Renal pelvis (tissue), 1 donor: ENCODE measurements at regions not wholly inside any gene's neighbourhood (a gene's known extent, or its start where the extent isn't known, plus 50 kb on each side); places are given as distances from the start of the nearest gene placed in this dataset.
"Not testable (repeated sequence)": the region's sequence is repeated elsewhere in the genome, so short reads cannot be mapped to it uniquely, and the experiment has no call there.

ENCODE experiments used
- DNase-seq: peaks from one replicate; pipeline ENCODE4 v3.0.0-alpha.2; 2013

GRCh38 chr6:94698773-94699172 is 878.6 kb upstream of the MANEA start:
- DNase-seq: no peak

GRCh38 chr6:94687255-94687654 is 890.1 kb upstream of the MANEA start:
- DNase-seq: not testable (repeated sequence)

DNA sequence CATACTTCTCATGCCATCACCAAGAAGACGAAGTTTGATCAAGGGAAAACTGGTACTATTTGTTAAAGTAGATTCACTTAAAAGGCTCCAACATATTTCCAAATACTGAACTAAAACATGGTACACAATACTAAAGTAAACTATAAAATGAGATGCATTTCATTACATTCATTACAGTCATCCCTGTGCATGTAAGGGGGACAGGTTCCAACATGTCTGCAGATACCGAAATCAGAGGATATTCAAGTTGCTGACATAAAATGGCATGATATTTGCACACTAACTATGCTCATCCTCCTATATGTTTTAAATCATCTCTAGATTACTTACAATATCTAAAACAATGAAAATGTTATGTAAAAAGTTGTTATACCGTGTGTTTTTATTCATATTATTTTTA is 893.9 kb upstream of the MANEA start:
- no peak for DNase-seq

GRCh38 chr6:94680669-94681212 is 896.6 kb upstream of the MANEA start:
- DNase-seq: no peak

DNA sequence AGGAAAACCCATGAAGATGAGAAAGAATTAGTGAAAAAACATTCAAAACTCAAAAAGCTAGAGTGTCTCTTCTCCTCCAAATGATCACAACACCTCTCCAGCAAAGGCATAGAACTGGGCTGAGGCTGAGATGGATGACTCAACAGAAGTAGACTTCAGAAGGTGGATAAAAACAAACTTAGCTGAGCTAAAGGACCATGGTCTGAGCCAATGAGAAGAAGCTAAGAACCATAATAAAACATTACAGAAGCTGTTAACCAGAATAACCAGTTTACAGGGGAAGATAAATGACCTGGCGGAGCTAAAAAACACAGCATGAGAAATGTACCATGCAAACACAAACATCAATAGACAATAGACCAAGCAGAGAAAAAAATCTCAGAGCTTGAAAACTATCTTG is 904.1 kb upstream of the MANEA start:
- DNase-seq: no peak

GRCh38 chr6:94670017-94670416 is 907.3 kb upstream of the MANEA start:
- DNase-seq: no peak

- DNase-seq: no peak
Observed at GRCh38 chr6:94668876-94669275, 908.5 kb upstream of the MANEA start.

DNA sequence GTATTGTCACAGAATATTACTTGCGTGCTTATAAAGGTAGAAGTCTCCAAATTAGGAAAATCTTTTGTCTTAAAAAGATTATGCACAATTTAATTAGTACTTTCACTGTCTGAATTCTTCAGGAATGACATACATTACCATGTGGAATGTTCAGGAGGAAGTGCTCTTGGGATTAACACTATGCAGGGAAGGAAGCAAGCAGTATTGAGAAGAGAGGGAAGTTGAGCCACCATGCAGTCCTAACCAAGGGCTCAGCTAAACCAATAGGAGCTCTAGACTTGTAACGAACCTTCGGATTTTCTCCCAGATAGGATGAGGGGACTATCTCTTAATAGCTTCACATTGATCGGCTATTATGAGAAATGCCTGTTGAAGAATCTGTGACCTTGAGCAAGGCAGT is 918.4 kb upstream of the MANEA start:
- no peak for DNase-seq

- no peak for DNase-seq
Observed at GRCh38 chr6:94651239-94651638, 926.1 kb upstream of the MANEA start.

DNA sequence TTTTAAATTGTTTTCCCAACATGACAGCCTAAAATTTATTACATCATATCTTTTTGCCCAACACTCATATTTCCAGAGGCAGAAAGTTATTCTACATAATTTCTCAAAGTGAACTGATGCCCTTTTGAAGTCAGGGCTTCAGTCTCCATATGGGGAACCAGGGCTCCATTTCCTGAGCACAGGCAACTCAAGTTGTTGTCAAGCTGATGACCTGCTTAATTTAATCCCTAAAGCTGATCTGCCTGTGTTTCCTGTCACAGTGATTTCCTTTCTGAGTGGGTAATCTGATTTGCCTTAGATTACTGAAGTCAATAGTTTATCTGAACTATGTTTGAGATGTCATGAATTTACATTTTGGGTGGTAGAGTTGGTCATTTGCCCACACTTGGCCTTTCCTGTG is 932.1 kb upstream of the MANEA start:
- no peak for DNase-seq

DNA sequence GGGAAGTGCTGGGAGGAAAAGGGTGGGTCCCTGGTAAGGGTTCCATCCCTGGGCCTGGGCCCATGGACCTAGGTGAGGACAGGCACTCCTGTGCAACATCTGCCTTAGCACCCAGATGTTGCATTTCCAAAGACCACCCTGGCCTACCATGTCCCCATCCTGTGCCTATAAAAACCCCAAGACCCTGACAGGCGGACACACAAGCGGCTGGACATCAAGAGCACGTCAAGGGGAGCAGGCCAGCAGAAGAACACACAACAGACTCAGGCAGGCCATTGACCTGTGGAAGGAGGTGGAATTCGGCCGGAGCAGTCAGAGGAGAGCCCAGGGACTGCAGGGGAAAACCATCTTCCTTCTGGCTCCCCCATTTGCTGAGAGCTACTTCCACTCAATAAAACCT is 937.8 kb upstream of the MANEA start:
- no peak for DNase-seq

- no peak for DNase-seq
Observed at GRCh38 chr6:94636780-94637385, 940.5 kb upstream of the MANEA start.

GRCh38 chr6:94623586-94623985 is 953.7 kb upstream of the MANEA start:
- no peak for DNase-seq

- no peak for DNase-seq
Observed at GRCh38 chr6:94622783-94623182, 954.6 kb upstream of the MANEA start.

- no peak for DNase-seq
Observed at GRCh38 chr6:94600636-94601035, 976.7 kb upstream of the MANEA start.

DNA sequence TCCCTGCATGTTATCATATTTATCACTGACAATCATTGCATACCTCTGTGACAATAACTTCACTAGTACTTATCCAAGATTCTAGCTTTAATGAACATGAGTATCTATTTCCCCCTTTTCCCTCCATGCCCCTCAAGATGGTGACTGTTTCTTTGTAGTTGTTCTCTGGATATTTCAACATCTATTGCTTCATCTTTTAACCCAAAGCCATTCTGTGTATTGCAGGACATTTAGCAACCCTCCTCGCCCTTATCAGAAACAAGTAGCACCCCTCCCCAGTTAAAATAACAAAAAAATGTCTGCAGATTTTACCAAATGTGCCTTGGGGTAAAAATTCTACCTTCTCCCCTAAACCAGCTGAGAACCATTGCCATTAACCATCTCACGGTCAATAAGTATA is 979.8 kb upstream of the MANEA start:
- DNase-seq: no peak

- DNase-seq: peak; percentile 43
Observed at GRCh38 chr6:94590416-94590815, 986.9 kb upstream of the MANEA start.

DNA sequence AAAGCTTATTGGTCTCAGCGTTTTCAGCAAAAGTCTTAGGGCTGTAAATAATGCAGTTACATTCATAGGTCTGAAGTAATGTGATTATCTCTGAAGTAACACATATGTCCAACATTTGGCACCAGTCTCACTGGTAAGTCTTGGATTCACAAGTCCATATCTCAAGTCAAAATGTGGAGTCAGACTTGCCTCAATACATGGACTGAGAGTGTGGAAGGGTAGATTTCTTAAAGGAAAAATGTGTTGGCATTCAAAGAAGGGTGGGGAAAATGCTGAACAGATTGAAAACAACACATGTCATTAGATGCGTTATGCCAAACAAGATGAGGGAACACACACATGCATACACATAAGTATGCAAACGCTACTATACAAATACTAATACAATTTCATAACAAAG is 989.0 kb upstream of the MANEA start:
- no peak for DNase-seq

DNA sequence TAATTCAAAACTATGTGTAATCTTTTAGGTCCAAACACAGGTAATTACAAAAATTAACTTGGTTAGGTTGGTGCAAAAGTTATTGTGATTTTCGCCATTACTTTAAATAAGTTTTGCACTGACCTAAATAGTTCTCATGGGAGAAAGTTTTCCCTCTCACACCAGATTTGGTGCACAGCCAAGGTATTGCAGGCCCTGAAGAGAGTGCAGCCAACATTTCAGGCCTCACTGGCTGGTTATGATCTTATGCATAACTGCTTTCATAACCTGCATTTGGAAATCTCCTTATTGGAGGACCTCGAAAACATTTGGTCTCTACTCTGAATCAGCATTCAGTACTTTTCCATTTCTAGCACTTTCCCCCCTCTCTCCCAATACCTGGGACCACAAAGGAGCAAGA is 993.1 kb upstream of the MANEA start:
- DNase-seq: no peak

GRCh38 chr6:94570581-94570980 is 1006.8 kb upstream of the MANEA start:
- DNase-seq: no peak

GRCh38 chr6:94562846-94563245 is 1014.5 kb upstream of the MANEA start:
- DNase-seq: no peak

DNA sequence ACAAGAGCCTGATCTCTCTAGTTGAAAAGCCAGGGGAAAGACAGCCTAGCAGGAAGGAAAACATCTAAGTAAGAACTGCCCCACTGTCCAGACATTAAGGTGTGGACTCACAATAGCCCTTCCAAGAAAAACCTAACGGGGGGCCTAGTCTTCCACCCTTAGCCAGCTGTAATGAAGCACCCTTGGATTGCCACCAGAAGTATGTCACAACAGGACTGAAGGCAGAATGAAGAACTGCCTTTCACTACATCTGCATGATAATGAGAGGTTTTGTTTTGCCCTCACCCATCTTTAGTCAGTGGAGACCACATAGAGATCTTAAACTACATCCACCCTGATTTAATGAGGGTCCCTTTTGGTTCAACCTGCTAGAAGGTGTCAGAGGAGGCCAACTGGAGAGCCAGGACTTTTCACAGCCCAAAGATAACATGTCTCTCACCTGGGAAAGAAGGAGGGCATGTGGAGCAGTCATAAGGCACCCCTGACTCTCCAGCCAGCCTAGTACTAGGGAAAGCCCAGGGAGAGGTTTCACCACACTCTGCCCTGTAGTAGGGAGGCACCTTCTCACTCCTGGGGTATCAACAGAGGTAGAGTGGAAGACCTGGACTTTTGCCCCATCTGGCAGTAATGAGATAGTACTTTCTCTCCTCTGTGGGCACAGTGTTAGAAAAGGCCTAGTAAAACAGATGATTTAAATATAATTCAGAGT is 1017.4 kb upstream of the MANEA start:
- no peak for DNase-seq

- not testable (repeated sequence) for DNase-seq
Observed at GRCh38 chr6:94557207-94557606, 1020.1 kb upstream of the MANEA start.

- DNase-seq: no peak
Observed at GRCh38 chr6:94548201-94548600, 1029.1 kb upstream of the MANEA start.
